Lung (tissue), 11 donors: ENCODE measurements at regions not wholly inside any gene's neighbourhood (a gene's known extent, or its start where the extent isn't known, plus 50 kb on each side); places are given as distances from the start of the nearest gene placed in this dataset.

Experiments
- ATAC-seq: fragments of 200-7000 bp; cut with Tn5 transposase; one replicate; pipeline ENCODE4 v1.9.1; 2020; ENCODE audit warnings: moderate number of reproducible peaks; ENCODE audit not compliant: insufficient read depth, low FRiP score
- DNase-seq, 3 donors: peaks; one replicate each; pipeline ENCODE4 v3.0.0-alpha.2; 2013 to 2017
- H3K27ac ChIP-seq, 2 donors: one replicate each; pipeline ENCODE4 v1.5.1; 2013; ENCODE audit warnings: mild to moderate bottlenecking in 2 of 2, moderate library complexity in 2 of 2, control low read depth in 1 of 2, inconsistent platforms in 1 of 2, low read depth in 1 of 2, low read length in 1 of 2
- H3K27me3 ChIP-seq, 3 donors: one replicate each; pipeline ENCODE4 v1.5.1; 2013; ENCODE audit warnings: low read length in 2 of 3; ENCODE audit not compliant: control insufficient read depth in 3 of 3, insufficient read depth in 3 of 3
- H3K36me3 ChIP-seq, 4 donors: one replicate each; pipeline ENCODE4 v1.5.1; 2013; ENCODE audit warnings: low read length in 4 of 4, mild to moderate bottlenecking in 1 of 4, moderate library complexity in 1 of 4; ENCODE audit not compliant: control insufficient read depth in 4 of 4, insufficient read depth in 4 of 4
- H3K4me1 ChIP-seq, 5 donors: one replicate each; pipeline ENCODE4 v1.5.1; 2013; ENCODE audit warnings: low read length in 5 of 5, mild to moderate bottlenecking in 2 of 5, moderate library complexity in 1 of 5; ENCODE audit not compliant: control insufficient read depth in 5 of 5, insufficient read depth in 5 of 5
- H3K4me3 ChIP-seq: one replicate; pipeline ENCODE4 v1.5.1; 2013; ENCODE audit warnings: mild to moderate bottlenecking, control low read depth, moderate library complexity
- H3K9ac ChIP-seq, 2 donors: one replicate each; pipeline ENCODE4 v1.5.1; 2013; ENCODE audit warnings: low read length in 2 of 2, control low read depth in 1 of 2; ENCODE audit not compliant: insufficient read depth in 1 of 2
- H3K9me3 ChIP-seq, 4 donors: one replicate each; pipeline ENCODE4 v1.5.1; 2013; ENCODE audit warnings: low read length in 3 of 4, mild to moderate bottlenecking in 1 of 4, moderate library complexity in 1 of 4; ENCODE audit not compliant: control insufficient read depth in 4 of 4, insufficient read depth in 3 of 4
- WGBS, 2 donors: extraction: QIAGEN DNeasy Blood & Tissue Kit; methylation state at CpG; one replicate each; pipeline ENCODE4 v1.1.7; 2013; 5-methylcytosine and 5-hydroxymethylcytosine counted together
- TF ChIP-seq, protein P1 (sequence below): IDR thresholded peaks from 2 replicates; pipeline ENCODE4 v1.5.1; 2012; ENCODE audit warnings: mild to moderate bottlenecking; ENCODE audit errors: control extremely low read depth, extremely low read depth
- donor health status: control.
- donor health status: control.
- donor health status: Bipolar disorder and iron deficiency.
- donor health status: healthy.
- donor health status: DM: yes; HTN: yes; CAD: no.

DNA sequence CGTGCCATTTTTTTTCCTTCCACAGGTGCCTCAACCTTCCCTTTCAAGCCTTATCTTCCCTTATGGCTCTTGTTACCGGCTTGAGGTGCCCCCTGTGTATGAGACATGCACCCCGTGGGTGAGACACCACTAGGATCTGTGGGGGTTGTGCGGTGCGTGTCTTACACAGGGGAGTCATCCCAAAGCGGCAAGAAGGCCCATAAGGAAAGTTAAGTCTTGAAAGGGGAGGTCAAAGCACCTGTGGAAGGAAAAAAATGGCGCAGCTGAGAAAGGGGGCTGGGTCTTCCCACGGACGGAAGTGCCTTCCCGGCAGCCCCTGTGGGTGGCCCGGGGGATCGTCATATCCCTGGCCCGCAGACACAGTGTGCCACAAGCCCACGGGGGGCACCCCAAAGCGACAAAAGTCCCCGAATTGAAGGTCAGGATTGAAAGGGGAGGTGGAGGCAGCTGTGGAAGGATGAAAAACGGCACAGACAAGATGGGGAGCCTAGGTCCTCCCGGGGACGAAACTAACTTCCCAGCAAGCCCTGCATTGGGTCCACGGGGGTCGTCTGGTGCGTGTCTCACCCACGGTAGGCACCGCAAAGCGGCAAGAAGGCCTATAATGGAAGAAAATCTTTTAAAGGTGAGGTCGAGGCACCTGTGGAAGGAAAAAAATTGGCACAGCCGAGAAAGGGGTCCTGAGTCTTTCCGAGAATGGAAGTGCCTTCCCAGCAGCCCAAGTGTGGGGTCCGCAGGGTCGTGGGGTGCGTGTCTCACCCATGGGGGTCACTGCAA is 273.3 kb downstream of the ALG10 start:
- no peak for DNase-seq
- Histone ChIP-seq H3K4me1 (no peaks in the 10 kb centered on the region), H3K9ac (no peak overlapping the region), H3K27me3 (no peaks in the 10 kb centered on the region), H3K4me3 (no peak overlapping the region), H3K36me3 (no peaks in the 10 kb centered on the region), H3K27ac (no peak overlapping the region), H3K9me3 (peaks cover 0 to 39% (median 2%) of the 10 kb centered on the region in 4 donors)
- ATAC-seq: no peak
- WGBS, 2 donors: 80 to 84% methylated on average over 31 of the region's 31 CpGs
- TF ChIP-seq, protein P1, sequence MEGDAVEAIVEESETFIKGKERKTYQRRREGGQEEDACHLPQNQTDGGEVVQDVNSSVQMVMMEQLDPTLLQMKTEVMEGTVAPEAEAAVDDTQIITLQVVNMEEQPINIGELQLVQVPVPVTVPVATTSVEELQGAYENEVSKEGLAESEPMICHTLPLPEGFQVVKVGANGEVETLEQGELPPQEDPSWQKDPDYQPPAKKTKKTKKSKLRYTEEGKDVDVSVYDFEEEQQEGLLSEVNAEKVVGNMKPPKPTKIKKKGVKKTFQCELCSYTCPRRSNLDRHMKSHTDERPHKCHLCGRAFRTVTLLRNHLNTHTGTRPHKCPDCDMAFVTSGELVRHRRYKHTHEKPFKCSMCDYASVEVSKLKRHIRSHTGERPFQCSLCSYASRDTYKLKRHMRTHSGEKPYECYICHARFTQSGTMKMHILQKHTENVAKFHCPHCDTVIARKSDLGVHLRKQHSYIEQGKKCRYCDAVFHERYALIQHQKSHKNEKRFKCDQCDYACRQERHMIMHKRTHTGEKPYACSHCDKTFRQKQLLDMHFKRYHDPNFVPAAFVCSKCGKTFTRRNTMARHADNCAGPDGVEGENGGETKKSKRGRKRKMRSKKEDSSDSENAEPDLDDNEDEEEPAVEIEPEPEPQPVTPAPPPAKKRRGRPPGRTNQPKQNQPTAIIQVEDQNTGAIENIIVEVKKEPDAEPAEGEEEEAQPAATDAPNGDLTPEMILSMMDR: no peak

DNA sequence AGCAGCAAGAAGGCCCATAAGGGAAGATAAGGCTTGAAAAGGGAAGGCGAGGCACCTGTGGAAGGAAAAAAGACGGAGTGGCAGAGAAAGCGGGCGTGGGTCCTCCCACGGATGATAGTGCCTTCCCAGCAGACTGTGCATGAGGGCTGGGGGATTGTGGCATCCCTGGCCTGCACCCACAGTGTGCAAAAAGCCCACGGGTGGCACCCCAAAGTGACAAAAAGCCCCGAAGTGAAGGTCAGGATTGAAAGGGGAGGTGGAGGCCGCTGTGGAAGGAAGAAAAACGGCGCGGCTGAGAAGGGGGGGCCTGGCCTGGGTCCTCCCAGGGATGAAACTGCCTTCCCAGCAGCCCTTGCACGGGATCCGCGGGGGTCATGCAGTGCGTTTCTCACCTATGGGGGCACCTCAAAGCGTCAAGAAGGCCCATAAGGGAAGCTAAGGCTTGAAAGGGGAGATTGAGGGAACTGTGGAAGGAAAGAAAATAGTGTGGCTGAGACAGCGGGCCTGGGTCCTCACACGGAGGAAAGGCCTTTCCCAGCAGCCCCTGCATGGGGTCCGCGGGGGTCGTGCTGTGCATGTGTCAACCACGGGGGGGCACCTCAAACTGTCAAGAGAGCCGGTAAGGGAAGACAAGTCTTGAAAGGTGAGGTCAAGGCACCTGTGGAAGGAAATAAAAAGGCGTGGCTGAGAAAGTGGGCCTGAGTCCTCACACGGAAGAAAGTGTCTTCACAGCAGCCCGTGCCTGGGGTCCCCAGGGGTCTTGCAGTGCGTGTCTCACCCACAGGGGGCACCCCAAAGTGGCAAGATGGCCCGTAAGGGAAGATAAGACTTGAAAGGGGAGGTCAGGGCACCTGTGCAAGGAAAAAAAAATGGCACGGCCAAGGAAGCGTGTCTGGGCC is 274.1 kb downstream of the ALG10 start:
- Histone ChIP-seq H3K27me3 (no peaks in the 10 kb centered on the region), H3K9me3 (peaks cover 0 to 42% (median 2%) of the 10 kb centered on the region in 4 donors), H3K4me1 (no peaks in the 10 kb centered on the region), H3K4me3 (no peak overlapping the region), H3K9ac (no peak overlapping the region), H3K27ac (no peak overlapping the region), H3K36me3 (no peaks in the 10 kb centered on the region)
- 69 to 78% methylated on average over 30 of the region's 30 CpGs for WGBS, 2 donors
- TF ChIP-seq, protein P1: no peak
- DNase-seq (peak in 1 of 3 donors; percentile 4), ATAC-seq (no peak)

DNA sequence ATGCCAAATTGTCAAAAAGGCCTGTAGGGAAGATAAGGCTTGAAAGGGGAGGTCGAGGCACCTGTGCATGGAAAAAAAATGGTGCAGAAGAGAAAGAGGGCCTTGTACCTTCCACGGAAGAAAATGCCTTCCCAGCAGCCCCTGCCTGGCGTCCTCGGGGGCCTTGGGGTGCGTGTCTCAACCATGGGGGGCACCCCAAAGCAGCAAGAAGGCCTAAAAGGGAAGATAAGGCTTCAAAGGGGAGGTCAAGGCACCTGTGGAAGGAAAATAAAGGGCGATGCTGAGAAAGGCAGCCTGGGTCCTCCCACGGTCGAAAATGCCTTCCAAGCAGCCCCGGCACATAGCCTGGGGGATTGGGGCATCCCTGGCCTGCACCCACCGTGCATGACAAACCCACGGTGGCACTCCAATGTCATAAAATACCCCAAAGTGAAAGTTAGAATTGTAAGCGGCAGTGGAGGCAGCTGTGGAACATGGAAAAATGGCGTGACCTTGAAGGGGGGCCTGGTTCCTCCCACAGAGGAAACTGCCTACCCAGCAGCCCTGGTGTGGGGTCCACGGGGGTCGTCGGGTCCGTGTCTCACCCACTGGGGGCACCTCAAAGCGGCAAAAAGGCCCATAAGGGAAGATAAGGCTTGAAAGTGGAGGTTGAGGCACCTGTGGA is 275.0 kb downstream of the ALG10 start:
- peak in 1 of 3 donors; percentile 5 for DNase-seq
- no peak for ATAC-seq
- TF ChIP-seq, protein P1: no peak
- 60 to 63% methylated on average over 18 of the region's 18 CpGs for WGBS, 2 donors
- Histone ChIP-seq H3K4me3 (no peak overlapping the region), H3K9ac (no peak overlapping the region), H3K9me3 (peaks cover 0 to 49% (median 2%) of the 10 kb centered on the region in 4 donors), H3K36me3 (no peaks in the 10 kb centered on the region), H3K4me1 (no peaks in the 10 kb centered on the region), H3K27ac (no peak overlapping the region), H3K27me3 (no peaks in the 10 kb centered on the region)
